Umbilical cord (tissue), 1 donor: ENCODE measurements at regions not wholly inside any gene's neighbourhood (a gene's known extent, or its start where the extent isn't known, plus 50 kb on each side); places are given as distances from the start of the nearest gene placed in this dataset.
"Not testable (repeated sequence)": the region's sequence is repeated elsewhere in the genome, so short reads cannot be mapped to it uniquely, and the experiment has no call there.

Experiments
- DNase-seq: peaks from one replicate; pipeline ENCODE4 v3.0.0-alpha.2; 2015; ENCODE audit warnings: low spot score

DNA sequence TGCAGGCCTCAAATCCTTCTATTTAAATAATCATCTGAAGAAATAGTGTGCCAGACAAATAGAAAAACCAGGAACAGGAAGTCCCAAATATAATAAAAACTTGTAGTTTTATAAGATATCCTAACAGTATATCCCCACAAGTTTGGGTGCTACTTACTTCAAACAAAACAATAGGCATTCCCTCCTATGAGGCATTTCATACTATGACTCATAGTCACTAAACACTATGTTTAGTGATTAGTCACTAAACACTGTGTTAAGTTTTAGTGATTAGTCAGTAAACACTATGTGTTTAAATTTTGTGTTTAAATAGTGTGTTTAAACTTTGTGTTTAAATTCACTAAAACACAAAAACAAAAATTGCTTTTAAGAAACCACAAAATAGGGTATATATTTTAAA, 407.0 kb upstream of the CDH19 start:
- no peak for DNase-seq

DNA sequence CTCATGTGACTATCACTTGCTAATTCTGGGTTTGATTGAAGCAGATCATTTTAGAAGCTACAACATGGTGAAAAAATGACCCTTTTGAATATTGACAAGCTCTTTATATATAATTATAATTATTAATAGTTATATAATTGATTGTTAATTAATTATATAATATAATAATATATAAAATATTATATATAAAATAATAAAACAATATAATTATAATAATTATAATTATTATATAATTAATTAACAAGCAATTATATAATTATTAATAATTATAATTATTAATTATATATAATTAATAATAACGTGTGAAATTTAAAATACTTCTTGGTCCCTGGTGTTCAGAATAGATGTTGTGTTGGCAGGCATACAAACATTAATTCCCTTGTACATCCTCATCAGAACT, 404.1 kb upstream of the CDH19 start:
- DNase-seq = no peak

DNA sequence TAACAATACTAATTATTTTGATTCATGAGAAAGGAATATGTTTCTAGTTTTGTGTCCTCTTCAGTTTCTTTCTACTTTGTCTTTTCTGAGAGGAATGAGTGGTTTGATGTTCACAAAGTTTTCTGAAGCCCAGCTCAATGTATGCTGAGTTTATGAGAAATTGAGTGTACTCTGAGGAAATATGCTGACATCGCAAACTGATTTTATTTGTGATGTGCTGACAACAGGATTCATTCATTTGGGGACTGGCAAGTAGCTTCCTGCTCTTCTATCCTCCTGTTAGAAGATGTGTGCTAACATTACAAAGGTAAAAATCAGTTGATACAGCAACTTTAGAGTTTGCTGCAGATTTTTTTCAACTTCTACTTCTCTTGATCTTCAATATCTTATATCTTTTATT, 403.2 kb upstream of the CDH19 start:
- DNase-seq = no peak

DNA sequence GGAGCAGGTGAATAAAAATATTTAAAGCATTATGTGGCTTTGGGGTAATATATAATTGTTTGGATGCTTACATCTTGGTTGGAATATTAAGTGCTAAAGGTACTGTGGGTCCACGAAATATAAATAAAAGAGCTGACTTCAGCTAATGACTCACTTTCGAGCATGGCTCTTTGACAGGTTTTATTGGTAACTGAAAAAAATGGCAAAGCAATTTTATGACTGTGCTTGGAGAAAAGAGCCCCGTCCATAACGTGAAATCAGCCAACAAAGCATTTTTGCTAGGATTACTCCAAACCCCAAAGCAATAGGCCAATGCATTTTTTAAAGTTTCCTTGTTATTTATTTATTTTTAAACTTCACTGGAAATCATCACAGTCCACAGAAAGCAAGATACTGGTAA, 397.2 kb upstream of the CDH19 start:
- DNase-seq = peak; percentile 3

DNA sequence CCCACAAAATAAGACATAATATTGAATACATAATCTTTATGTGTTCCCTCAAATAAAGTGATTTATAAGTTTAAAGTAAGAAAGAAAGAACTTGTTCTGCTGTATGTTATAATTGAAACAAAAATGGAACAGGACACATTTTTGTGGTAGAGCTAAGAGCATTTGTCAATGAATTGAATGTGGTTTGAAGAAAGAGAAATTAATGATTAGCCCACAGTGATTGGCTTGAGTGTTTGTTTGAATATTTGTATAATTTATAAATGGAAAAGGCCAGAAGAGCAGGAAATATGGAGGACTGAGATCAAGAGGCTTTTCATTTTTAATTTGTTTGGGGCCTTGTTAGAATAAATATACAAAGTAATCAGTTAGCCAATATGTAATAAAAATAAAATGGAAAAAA, 395.1 kb upstream of the CDH19 start:
- DNase-seq = no peak

DNA sequence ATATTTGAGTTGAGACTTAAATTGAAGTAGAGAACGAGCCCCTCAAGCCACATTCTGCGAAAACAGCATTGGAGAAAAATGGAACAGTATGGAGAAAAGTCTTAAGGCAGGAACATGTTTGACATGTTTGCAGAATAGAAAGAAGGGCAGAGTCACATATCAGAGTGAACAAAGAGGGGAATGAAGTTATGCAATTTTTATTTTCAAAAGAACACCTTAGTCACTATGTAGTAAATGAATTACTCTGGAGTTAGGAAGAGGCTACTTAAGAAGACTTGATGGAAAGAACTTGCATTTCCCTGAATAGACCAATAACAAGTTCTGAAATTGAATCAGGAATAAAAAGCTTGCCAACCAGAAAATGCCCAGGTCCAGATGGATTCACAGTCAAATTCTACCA, 391.4 kb upstream of the CDH19 start:
- no peak for DNase-seq

DNA sequence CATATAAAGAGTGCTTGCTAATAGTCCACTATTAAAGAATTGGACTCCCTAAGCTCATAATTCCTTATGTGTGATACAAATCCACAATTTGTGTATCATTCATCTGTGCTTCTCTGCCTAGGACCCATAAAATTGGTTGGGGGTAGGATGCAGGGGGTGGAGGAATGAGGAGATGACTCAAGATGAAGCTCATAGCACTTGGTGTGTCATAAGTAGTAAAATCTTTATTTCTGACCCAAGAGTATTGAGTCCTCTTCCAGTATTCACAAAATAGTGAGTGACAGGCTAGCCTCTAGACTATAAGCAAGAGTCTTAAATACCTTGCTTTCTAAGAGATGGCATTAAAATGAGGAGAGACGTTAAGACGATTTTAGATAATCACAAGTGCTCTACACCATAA, 390.9 kb upstream of the CDH19 start:
- DNase-seq = no peak

DNA sequence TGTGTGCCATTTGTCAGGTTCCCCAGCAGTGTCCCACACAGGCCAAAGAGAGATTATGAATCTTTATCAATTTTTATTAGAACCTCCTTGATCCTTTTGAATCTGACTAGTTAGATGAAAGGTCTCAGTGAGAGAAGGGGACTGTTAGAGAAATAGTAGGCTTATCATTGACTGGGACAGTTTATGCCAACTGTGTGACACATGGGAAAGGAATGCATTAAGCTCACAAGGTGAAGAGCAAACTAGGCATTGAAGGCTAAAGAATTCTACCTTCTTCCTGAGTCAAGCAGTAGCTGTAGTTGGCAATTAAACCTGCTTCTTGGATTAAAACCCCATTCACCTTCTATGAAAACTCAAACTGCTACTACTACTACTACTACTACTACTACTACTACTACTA, 389.6 kb upstream of the CDH19 start:
- DNase-seq = no peak

DNA sequence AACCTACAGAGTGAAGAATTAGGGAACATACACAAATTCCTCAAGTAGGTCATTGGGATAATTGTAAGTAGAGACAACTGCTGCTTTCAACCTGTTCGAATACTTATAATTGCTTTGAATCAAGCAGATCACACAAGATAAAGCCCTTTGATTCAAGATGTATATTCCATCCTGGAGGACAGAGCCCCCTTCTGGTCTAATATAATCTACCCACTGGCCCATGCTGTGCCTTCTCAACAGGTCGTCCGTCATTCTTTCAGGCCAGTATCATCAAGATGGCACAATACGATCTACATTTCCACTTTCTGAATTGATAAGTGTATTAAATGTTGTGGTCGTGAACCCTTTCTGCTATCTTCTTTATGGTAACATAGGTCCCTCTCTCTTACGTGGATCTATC, 387.0 kb upstream of the CDH19 start:
- DNase-seq = no peak

DNA sequence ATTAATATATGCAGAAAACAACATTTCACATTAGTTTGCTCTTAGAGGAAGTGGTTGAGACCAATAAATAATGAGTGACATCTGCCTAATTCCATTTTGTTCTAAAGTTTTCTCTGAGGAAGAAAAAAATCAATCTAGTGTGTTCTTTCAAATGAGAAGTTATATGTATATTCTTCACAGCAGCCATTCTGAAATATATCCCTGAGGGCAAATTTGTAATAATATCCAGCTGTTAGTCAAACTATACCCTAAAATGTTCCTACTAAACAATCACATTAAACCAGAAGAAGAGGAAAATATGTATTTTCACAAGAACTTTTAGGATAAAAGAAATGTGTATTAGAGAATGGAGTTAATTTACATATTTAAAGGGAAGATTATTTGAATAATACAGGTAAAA, 375.1 kb upstream of the CDH19 start:
- DNase-seq = no peak

DNA sequence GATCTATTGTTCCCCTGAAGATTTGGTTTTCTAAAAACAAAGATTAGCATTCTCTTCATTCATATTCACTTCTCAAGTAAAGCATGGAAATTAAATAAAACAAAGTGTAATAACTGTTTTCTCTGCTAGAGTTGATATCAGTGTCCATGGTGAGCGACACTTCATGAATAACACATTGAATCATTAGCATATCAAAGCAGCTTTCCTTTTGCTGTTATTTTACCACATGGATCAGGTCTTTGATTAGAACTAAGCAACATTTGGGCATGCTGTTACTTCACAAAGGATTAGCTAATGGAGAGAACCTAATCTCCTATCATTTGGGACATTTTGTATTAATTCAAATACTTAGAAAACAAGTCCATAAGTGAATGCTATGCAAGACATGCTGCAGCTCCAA, 368.8 kb upstream of the CDH19 start:
- DNase-seq = no peak

DNA sequence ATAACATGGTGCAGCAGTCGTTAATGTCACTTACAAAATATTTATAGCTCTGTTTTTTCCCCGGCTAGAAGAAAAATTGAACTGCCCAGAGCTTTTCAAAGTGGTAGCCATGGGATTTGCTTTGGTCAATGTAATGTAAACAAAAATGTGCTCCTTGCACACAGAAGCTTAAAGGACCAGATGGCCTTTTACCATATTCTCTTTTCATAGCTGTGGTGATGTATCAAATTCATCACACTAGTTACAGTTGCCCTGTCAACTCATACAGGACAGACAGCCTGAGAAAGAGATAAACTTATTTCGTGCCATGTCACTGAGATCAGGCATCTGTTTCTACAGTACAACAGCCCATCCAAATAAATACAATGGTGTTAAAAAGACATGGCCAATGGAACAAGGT, 368.1 kb upstream of the CDH19 start:
- DNase-seq = no peak

DNA sequence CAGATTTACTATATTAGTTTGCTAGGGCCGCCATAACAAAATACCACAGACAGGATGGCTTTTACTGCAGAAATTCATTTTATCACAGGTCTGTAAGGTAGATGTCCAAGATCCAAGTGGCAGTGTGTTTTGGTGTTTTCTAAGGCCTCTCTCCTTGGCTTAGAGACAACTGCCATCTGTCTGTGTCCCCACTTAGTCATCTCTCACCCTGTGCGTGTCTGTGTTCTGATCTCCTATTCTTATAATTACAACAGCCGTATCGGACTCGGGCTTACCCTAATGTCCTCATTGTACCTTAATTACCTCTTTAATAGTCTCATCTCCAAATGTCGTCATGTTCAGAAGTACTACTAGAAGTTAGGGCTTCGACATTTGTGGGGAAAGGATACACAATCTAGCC, 362.3 kb upstream of the CDH19 start:
- no peak for DNase-seq

DNA sequence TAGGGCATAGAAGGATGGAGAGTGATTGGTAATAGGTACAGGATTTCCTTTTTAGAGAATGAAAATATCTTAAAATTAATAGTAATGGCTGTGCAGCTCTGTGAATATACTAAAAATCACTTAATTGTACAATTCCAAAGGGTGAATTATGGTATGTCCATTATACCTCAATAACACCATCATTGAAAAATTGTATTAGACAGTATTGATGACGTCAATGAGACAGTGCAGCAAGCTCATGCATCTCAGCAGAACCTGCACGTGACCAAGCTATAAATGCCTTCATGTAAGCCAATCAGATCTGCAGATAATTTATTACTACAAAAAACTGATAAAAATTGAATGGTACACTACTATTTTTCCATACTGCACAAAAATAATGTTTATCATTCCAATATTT, 354.4 kb upstream of the CDH19 start:
- no peak for DNase-seq

DNA sequence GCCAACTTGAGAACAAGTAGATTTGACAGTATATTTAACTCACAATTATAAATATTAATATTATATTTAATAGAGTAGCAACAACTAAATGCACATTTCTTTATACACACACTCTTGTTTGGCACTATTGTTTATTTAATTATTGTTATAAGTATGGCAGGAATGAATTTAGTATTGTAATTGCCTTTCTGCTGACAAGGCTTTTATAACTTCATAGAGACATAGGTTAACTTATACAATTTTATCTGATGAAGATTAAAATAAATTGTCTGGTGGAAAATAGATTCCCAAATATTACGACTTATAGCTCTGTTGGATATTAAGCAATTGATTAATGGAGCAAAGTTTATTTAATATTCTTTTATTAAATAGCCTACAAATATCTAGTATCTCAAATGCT, 347.9 kb upstream of the CDH19 start:
- no peak for DNase-seq

DNA sequence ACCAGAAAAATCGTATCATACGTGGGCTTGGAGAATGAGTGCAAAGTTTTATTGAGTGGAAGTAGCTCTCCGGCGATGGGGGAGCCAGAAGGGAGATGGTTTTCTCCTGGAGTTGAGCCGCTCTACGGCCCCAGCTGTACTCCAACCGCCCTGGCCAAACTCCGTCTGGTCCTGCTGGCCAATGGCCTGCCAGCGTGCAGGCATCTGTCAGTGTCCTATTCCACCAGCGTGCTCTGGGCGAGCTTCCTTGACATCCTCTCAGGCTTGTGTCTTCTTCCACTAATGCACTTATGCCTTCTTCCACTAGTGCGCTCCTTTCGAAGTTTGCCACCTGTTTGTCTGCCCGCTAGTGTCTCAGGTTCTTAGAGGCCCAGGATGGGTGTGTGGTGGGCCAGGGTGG, 345.5 kb upstream of the CDH19 start:
- DNase-seq = no peak

DNA sequence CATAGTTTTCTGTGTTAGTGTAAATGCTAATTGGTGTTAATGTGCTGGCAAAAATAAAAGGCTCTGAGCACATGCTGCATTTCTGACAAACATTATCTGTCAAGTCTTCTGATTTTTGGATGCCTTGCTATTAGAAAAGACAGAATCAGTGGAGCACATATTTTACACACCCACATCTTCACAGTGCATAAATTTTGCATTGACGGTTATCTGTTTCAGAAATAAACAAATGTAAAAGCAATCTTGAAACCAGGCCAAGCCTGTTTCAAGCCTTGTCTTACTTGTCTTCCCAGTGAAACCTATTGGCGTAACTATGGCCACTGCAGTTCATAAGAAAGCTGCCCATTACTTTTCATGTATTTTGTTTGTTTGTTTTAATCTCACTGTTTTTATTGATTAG, 333.7 kb upstream of the CDH19 start:
- DNase-seq = no peak

DNA sequence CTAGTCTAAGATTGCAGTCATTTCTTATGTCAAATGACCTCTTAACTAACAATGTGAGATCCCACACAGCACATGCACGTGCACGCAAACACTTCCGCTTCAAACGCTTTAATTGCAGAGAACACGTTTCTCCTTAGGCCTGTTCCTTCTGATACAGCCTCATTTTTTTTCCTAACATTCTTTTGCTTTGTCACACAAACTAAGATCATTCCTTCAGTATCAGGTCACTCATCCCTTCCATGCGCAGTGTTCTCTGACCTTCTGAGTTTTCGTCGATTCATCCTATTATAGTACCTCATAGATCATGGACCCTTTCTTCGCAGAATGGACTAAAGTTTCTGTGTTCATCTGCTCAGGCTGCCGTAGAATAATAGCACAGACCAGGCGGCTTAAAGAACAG, 327.1 kb upstream of the CDH19 start:
- no peak for DNase-seq

DNA sequence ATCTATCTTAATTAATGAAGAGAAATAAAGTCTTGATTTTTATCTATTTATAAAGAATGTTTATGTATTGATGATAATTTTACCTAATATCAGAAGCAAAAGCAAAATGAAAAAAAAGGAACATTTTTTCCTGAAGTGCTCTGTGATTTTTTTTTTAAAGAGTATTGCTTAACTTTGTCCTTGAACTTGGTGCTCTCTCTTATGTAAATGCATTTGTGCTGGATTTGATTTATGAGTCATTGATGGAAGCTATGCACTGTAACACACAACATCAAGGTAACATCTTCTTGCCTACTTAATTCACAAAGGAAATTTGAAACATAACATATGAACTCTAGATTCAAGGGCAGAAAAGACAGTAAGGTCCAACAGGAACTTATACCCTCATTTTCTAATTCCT, 312.9 kb upstream of the CDH19 start:
- no peak for DNase-seq

DNA sequence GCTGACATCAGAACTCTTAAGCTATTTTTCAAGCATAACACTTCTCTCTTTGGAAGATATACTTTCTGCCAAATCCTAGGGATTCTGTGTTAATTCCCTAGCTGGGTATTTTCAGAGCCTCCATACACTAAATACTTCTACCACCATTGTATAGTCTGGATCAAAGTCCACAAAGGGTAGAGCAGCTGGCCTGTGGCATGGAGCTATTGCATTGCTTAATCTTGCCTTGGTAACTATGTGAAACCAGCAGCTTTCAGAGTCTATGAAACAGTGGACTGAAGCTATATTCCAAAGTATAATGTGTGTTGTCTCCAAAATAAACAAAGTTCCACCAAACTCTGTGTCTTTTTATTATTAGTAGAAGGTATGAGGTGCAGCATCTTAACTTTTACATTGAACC, 296.9 kb upstream of the CDH19 start:
- DNase-seq = no peak

DNA sequence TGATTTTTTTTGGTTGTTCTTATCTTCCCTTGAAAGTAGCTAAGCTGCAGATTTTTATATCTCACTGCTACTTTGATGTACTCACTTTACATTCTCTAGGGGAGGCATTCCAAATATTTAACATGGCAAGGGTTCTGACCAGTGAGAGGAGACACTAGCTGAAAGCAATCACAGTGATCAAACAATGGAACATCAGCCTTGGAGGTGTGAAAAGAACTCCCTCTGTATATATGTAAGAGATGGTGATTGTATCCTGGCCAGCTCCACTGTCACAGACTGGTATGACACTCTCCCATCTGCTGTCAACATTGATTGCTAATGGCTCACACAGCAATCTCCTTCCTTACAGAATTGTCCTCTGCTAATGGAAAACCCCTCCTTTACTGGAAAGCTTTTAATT, 291.7 kb upstream of the CDH19 start:
- no peak for DNase-seq

DNA sequence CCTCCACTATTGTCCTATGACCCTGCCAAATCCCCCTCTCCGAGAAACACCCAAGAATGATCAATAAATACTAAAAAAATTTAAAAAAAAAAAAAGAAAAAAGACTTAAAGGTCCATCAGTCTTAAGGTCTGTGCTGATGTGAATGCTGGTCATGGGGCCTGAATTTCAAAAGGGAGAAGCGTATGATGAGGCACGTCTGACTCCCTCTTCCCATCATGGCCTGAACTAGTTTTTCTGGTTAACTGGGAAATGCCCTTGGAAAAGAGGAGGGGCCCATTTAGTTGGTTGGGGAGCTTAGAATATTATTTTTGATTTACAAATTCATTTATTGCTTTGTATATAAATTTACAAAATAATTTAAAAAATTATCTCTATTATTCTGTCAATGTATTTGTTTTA, 291.0 kb upstream of the CDH19 start:
- DNase-seq = no peak

DNA sequence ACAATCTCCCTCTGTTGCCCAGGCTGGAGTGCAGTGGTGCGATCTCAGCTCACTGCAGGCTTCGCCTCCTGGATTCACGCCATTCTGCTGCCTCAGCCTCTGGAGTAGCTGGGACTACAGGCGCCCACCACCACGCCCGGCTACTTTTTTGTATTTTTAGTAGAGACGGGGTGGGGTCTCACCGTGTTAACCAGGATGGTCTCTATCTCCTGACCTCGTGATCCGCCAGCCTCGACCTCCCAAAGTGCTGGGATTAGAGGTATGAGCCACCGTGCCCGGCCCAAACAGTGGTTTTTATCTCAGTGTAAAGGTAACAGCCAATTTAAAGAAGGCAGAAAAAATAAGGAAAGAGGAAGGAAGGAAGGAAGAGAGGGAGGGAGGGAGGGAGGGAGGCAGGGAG, 288.5 kb upstream of the CDH19 start:
- not testable (repeated sequence) for DNase-seq

DNA sequence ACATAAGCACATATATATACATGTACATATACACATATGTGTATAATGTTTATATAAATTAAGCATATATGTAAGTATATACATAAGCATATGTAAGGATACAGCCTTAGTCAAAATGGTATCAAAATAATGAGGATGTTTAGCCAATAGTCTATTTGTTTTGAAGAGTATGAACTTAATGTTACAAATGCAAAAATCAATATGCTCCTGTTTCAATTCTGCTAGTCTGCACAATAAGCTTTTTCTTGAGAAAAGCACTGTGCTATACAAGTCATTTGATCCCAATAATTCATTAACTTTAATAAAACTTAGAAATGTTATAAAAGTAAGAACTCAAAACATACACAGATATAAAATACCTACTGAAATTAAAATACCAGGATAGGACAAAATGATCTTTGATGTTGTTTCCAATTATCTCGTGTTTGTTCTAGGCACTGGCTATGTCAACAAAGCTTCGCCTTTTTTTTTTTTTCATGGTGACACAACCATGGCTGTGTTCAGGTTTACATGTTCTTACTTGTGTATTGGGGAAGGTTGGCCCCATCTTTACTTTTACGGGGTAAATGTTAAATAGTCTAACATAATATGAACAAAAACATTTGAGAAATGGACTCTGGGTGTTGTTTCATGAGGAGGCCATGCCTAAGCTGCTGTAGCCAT, 271.1 kb upstream of the CDH19 start:
- no peak for DNase-seq

DNA sequence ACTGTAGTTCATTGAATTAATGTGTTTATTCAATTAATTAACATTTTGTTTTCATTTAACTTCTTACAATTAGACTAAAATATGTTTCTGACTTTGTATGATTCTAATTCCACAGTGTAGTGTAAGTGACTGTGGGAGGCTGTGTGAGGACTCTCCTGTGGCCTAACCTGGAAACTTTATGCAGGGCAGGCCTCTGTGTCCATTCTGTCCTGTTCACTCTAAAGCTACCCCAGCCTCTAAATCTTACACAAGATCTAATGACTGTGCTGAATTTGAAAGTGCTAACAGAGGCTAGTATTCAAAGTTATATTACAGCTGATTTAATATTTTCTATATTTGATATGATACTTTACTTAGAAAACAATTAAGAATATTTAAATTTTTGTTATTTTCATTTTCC, 270.5 kb upstream of the CDH19 start:
- no peak for DNase-seq
